Activated T-cell treated with anti-CD3 and anti-CD28 coated beads for 48 hours (primary cell): ENCODE measurements at regions not wholly inside any gene's neighbourhood (a gene's known extent, or its start where the extent isn't known, plus 50 kb on each side); places are given as distances from the start of the nearest gene placed in this dataset.

Experiments
- DNase-seq: peaks from one replicate; pipeline ENCODE4 v3.0.0-alpha.2; 2020; ENCODE audit warnings: low read depth

GRCh38 chr20:10771435-10772140, 97.8 kb upstream of the JAG1 start:
- DNase-seq = no peak

- no peak for DNase-seq
Observed at GRCh38 chr20:10774357-10774943, 100.7 kb upstream of the JAG1 start.

GRCh38 chr20:10777710-10778109, 103.9 kb upstream of the JAG1 start:
- no peak for DNase-seq

- DNase-seq = no peak
Observed at GRCh38 chr20:10779911-10780310, 106.1 kb upstream of the JAG1 start.

GRCh38 chr20:10780901-10781300, 107.1 kb upstream of the JAG1 start:
- no peak for DNase-seq

- no peak for DNase-seq
Observed at GRCh38 chr20:10781526-10781925, 107.7 kb upstream of the JAG1 start.

GRCh38 chr20:10783707-10784553, 110.1 kb upstream of the JAG1 start:
- DNase-seq = no peak

DNA sequence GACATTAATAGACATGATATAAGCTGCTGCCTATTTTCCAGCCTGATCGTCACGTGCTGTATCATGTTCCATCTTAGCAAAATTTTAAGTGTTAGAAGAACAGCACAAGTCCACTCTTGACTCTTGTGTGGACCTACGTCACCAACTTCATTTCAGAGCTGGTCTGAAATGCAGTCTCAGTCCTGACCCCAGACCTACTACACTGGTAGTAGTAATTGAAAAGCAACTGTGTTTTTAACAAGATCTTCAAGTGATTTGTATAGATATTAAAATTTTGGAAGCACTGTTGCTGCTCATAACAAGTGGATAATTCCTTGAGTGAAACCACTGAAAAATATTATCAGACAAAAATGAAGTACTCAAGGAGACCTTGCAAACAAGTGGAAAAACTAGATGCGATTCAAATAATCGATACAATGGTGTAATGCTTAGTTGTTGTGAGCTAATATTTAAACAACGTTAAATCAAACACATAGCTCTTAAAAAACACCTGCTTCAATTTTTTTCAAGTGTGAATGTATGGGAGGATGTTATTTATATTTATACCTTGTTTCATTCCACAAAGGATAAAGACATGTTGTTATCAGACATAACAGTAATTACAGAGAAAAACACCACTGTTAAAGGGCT, 110.9 kb upstream of the JAG1 start:
- no peak for DNase-seq

- no peak for DNase-seq
Observed at GRCh38 chr20:10786678-10787077, 112.9 kb upstream of the JAG1 start.

- no peak for DNase-seq
Observed at GRCh38 chr20:10788055-10788454, 114.3 kb upstream of the JAG1 start.

DNA sequence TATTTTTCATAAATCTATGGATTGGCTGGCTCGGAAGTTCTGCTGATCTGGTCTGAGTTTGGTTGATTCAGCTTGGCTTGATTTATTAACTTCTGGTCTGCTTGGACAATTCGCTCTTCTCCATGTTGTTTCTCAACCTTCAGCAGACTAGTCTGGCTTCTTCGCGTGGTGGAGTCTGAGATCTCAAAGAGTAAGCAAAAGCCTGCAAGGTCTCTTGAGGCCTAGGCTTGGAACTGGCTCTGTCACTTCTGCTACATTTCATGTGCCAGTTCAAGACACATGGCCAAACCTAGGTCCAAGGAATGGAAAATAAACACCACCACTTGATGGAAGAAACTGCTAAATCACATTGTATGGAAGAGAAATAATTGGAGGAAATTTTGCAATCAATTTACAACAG, 115.1 kb upstream of the JAG1 start:
- no peak for DNase-seq

DNA sequence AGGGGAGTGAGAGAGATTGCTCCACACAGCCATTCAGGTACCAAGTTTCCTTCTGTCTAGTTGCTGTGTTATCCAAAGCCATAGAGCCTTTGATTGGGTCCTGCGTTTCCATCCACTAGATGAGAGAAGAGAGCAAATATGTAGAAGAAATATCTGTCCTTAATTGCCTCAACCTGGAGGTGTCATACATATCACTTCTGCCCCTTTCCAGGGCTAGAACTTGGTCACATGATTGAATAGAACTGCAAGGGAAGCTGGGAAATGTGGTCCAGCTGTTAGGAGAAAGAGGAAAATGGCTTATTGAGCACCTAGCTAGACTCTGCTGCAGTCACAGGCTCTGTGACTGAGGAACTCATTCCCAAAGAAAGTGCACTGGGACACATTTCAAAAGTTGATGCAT, 115.6 kb upstream of the JAG1 start:
- DNase-seq = no peak

DNA sequence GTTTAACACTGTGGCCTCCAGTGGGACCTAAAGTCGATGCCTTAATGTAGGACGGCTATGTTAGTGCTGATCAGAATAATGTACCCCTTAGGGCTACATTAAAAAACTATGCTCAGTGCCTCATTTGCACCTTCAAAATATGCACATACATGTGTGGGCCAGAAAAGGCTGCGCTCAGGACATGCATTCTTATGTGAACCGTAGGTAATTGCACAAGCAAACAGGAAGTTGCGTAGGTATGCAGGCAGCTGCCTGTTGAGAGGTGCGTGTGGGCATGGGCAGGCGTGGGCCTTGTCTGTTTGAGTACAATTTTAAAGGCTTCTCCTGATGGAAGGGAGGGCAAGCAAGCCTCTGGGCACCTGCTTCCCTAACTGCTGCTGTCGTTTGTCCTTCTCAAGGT, 116.2 kb upstream of the JAG1 start:
- no peak for DNase-seq

GRCh38 chr20:10792291-10792690, 118.5 kb upstream of the JAG1 start:
- DNase-seq = no peak

DNA sequence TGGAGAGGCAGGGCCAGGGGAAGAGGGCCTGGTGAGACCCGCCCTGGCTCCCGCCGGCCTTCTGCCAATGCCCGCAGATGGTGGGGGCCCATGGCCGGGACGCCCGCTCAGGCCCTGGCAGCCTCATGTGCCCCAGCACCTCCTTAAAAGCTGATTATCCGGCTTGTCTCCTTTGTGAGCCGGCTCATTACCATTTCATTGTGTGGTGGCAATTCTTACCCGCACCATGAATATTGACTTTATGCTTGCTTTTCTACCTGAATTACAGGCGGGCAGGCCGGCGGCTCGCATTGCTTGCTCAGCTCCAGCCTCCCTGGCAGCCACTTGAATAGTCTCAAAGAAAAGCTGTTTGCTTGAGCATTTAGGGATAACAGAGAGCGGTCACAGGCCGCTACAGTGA, 120.0 kb upstream of the JAG1 start:
- no peak for DNase-seq

DNA sequence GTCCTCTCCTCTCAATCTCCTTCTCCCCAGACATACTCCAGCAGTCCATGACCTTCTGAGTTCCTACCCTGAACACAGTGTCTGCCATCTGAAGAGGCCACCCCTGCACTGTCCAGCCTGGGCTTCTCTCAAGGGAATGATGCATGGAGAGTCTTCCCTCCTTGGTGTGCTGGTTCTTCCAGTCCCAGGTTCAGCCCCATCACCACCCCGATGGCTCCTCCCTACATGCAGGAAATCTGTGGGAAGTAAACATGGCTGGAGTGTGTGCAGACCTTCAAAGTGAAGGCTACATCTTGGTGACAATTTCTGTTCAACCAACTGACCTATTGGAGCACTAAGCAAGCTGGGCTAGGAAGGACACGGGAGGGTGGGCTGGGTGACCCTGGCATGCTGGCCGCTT, 121.0 kb upstream of the JAG1 start:
- no peak for DNase-seq

DNA sequence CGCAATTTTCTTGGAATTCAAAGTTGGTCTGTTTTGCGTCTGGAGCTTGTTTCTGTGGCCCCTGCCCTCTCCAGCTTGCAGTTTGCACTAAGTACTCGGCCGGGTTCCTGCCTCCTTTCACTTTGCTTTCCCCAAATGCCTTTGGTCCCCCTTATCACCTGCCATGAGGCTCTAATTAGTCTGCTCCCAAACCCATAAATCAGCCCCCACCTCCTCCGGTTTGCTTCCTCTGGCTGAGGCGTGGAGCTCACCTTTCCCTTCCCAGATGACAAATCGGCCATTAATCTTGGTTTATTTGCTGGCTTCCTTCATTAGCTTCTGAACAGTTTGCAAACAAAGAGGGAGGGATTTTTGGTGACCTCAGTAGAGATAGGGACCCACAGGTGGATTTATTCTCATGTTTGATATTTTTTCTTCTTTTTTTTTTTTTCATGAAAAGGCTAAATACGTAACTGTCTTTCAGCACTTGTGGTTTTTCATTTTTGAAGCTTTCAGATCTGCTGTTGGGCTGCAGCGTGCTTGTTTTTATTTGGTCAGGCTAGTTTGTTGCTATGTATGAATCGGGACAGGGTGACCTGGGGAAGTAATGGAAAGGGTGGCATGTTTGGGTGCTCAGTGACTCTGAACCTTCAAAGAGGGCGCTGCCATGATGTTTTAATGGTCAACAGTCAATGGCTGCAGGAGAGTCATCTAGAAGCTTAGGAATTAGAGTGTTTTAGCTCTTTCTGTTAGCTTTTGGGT, 121.7 kb upstream of the JAG1 start:
- no peak for DNase-seq

GRCh38 chr20:10798811-10799210, 125.0 kb upstream of the JAG1 start:
- no peak for DNase-seq

DNA sequence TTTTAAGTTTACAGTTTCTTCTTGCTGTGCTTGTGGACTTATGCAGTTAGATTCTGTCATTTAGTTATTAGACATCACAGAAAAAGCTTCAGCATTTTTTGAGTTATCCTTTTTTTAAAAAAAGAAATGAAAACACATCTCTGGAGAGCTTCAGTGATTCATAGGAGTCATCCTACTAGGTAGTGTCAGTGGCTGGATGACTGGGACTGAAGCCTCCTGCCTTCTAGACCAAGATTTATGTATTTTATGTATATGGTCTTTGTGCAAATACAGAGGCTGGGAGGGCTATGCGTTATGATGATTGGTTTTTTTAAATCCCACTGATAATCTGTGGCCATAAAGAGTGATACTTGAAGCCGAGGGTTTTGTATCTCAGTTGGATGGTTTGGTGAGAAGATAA, 125.9 kb upstream of the JAG1 start:
- DNase-seq = no peak

DNA sequence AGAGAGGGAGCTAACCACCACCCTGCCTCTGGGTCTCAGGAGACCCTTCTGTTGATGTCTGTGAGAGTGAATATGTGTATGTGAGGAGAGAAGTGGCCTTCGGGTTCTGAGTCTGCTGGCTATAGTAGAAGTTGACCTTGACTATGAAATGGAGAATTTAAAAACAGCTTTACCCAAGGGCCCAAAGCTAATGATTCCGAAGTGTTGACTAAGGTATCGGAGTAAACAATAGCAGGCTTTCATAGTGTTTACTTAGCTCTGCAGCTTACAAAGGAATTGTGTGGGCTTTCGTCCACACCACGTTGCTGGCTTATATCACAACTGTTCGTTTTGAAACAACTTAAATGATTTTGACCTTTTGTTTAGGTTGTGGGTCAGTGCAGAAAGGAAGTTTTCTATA, 126.5 kb upstream of the JAG1 start:
- no peak for DNase-seq

GRCh38 chr20:10802236-10802635, 128.4 kb upstream of the JAG1 start:
- no peak for DNase-seq

DNA sequence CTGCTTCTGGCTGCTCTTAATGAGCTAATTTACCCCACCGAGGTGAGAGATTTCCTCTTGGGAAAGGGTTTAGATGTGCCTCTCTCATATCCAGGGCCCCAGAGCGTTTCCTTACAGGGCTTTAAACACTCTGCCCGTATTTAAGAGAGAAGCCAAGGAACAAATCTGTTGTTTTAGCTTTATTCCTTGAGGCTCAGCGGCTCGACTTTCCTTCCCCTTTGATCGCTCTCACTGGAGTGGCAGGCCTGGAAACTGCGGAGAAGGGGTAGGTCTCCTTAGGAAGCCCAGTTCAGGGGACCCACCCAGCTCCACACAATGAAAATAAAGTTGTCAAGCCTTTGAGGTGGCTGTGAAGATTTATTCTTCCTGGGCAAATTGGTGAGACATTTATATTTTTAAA, 132.0 kb upstream of the JAG1 start:
- no peak for DNase-seq
